ENCODE measurements at regions not wholly inside any gene's neighbourhood (a gene's known extent, or its start where the extent isn't known, plus 50 kb on each side); places are given as distances from the start of the nearest gene placed in this dataset.

DNA sequence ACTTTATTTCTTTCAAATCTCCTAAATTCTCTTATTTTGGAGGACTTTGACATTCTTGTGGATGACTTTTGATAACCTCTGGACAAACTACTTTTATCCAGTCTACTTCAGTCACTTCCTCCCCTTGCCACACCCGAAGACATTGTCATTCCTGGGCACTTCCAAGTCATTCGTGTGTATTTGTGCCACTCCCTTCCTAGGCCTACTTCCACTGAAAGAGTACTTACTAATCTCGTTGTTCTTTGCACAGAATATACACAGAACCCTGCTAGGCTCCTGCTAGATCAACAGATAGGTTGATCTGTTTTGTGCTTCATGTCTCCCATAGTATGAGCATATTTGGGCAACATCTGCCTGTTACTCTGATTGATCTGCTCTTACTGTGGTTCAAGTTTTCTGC is 355.4 kb downstream of the HGF start:
- H3K36me3 Mint-ChIP-seq: no peaks in the 10 kb centered on the region
- intact Hi-C loops (cut with micrococcal nuclease): no loop called here
- H3K9me3 Mint-ChIP-seq: peaks cover 0 to 18% (median 2%) of the 10 kb centered on the region in 11 donors
- no peak for ATAC-seq
- H3K27ac Mint-ChIP-seq: no peak overlapping the region
- ChIA-PET CTCF (no interaction called here), POLR2A (no interaction called here)
- no peaks in the 10 kb centered on the region for H3K4me1 Mint-ChIP-seq
- no peaks in the 10 kb centered on the region for H3K9me3 ChIP-seq (ENCODE audit: control insufficient read depth in 2 of 3, low read length in 3 of 3)
- no peaks in the 10 kb centered on the region for H3K27me3 Mint-ChIP-seq
- H3K4me1 ChIP-seq (ENCODE audit: control insufficient read depth in 2 of 2, insufficient read depth in 2 of 2, low read length in 2 of 2): no peaks in the 10 kb centered on the region
- no peak overlapping the region for H3K4me3 ChIP-seq (ENCODE audit: low read length)
- H3K27ac ChIP-seq (ENCODE audit: low read depth, low read length): no peak overlapping the region
- H3K36me3 ChIP-seq (ENCODE audit: control insufficient read depth in 2 of 3, insufficient read depth in 3 of 3, low read length in 3 of 3): no peaks in the 10 kb centered on the region
- DNase-seq: no peak
- H3K4me3 Mint-ChIP-seq: no peak overlapping the region
- no peaks in the 10 kb centered on the region for H3K27me3 ChIP-seq (ENCODE audit: control insufficient read depth in 2 of 2, insufficient read depth in 2 of 2, low read length in 2 of 2)

DNA sequence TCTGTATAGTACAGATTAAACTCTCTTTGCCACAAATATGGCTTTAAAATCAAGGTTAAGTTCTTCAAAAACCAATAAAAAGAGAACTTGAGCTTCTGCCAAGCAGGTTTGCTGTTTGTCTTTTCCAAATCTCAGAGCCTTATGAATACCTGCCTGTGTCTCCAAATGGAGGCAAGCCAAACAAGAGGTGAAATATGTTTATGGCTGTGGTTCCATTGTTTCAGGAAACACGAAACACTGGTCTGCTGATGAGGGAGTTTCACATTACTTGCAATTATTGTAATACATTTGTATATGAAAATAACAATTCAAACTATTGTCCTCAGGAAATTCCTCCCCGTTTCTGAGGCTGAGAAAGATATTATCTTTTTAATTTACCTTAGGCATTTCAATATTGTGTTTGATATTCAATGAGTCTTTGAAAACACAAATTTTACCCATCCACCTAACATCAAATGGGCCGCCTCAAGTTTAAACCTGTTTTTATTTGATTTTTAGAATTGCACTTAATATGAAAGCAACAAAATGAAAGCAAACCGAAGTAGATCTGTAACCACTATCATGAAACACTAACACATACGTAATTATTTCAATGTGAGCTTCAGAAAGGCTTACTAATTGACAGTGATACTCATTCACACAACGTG is 359.3 kb downstream of the HGF start:
- Histone ChIP-seq H3K4me1 (ENCODE audit: control insufficient read depth in 2 of 2, insufficient read depth in 2 of 2, low read length in 2 of 2) (no peaks in the 10 kb centered on the region), H3K4me3 (ENCODE audit: low read length) (no peak overlapping the region), H3K9me3 (ENCODE audit: control insufficient read depth in 2 of 3, low read length in 3 of 3) (no peaks in the 10 kb centered on the region), H3K36me3 (ENCODE audit: control insufficient read depth in 2 of 3, insufficient read depth in 3 of 3, low read length in 3 of 3) (no peaks in the 10 kb centered on the region), H3K27ac (ENCODE audit: low read depth, low read length) (no peak overlapping the region), H3K27me3 (ENCODE audit: control insufficient read depth in 2 of 2, insufficient read depth in 2 of 2, low read length in 2 of 2) (no peaks in the 10 kb centered on the region)
- Mint-ChIP-seq H3K27me3 (no peaks in the 10 kb centered on the region), H3K27ac (no peak overlapping the region), H3K36me3 (no peaks in the 10 kb centered on the region), H3K4me1 (no peaks in the 10 kb centered on the region), H3K4me3 (no peak overlapping the region), H3K9me3 (peaks cover 0 to 13% (median 2%) of the 10 kb centered on the region in 11 donors)
- DNase-seq (no peak), ATAC-seq (no peak)
- ChIA-PET CTCF (no interaction called here), POLR2A (no interaction called here)
- intact Hi-C loops (cut with micrococcal nuclease): no loop called here

DNA sequence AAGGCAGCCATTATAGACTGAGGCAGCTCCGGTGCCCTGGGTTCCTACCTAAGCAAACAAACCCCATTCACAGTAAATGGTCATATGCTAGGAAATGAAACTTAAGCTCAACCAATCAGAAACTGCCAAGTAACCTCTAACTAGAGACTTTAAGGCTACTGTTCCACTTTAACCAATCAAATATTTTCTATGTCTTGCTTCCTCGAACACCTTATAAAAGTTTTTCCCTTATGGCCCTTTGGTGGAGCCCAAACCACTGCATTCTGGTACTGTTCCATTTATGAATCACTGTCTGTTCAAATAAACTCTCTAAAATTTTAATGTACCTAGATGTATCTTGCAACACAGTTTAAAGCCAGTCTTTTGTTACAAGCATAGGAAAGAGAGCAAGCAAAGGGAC is 361.1 kb downstream of the HGF start:
- H3K4me3 ChIP-seq (ENCODE audit: low read length): no peak overlapping the region
- H3K36me3 Mint-ChIP-seq: no peaks in the 10 kb centered on the region
- no peaks in the 10 kb centered on the region for H3K27me3 ChIP-seq (ENCODE audit: control insufficient read depth in 2 of 2, insufficient read depth in 2 of 2, low read length in 2 of 2)
- intact Hi-C loops (cut with micrococcal nuclease): no loop called here
- H3K27me3 Mint-ChIP-seq: no peaks in the 10 kb centered on the region
- no peaks in the 10 kb centered on the region for H3K9me3 ChIP-seq (ENCODE audit: control insufficient read depth in 2 of 3, low read length in 3 of 3)
- ChIA-PET CTCF (no interaction called here), POLR2A (no interaction called here)
- no peak overlapping the region for H3K27ac Mint-ChIP-seq
- H3K36me3 ChIP-seq (ENCODE audit: control insufficient read depth in 2 of 3, insufficient read depth in 3 of 3, low read length in 3 of 3): no peaks in the 10 kb centered on the region
- no peak overlapping the region for H3K4me3 Mint-ChIP-seq
- H3K4me1 Mint-ChIP-seq: no peaks in the 10 kb centered on the region
- ATAC-seq: no peak
- peaks cover 0 to 13% (median 2%) of the 10 kb centered on the region in 11 donors for H3K9me3 Mint-ChIP-seq
- H3K27ac ChIP-seq (ENCODE audit: low read depth, low read length): no peak overlapping the region
- H3K4me1 ChIP-seq (ENCODE audit: control insufficient read depth in 2 of 2, insufficient read depth in 2 of 2, low read length in 2 of 2): no peaks in the 10 kb centered on the region
- DNase-seq: no peak

DNA sequence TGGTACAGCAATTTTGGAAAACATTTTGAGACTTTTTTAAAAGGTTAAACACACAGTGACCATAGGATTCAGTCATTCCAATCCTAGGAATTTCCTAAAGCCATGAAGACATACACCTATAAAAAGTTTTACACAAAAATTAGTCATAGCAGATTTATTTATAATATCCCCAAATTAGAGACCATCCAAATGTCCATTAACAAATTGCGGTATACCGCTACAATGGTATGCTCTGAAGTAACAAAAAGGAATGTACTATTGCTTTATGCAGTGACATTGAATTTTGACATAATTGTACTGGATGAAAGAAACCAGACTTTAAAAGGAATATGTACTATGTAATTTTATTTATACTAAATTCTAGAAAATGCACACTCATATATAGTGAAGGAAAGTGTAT is 362.8 kb downstream of the HGF start:
- Mint-ChIP-seq H3K4me3 (no peak overlapping the region), H3K27me3 (no peaks in the 10 kb centered on the region), H3K4me1 (no peaks in the 10 kb centered on the region), H3K27ac (no peak overlapping the region), H3K9me3 (peaks cover 0 to 13% (median 1%) of the 10 kb centered on the region in 11 donors), H3K36me3 (no peaks in the 10 kb centered on the region)
- ATAC-seq (no peak), DNase-seq (no peak)
- no peak overlapping the region for H3K4me3 ChIP-seq (ENCODE audit: low read length)
- H3K27me3 ChIP-seq (ENCODE audit: control insufficient read depth in 2 of 2, insufficient read depth in 2 of 2, low read length in 2 of 2): no peaks in the 10 kb centered on the region
- H3K4me1 ChIP-seq (ENCODE audit: control insufficient read depth in 2 of 2, insufficient read depth in 2 of 2, low read length in 2 of 2): no peaks in the 10 kb centered on the region
- POLR2A ChIA-PET: no interaction called here
- CTCF ChIA-PET: no interaction called here
- no peak overlapping the region for H3K27ac ChIP-seq (ENCODE audit: low read depth, low read length)
- H3K36me3 ChIP-seq (ENCODE audit: control insufficient read depth in 2 of 3, insufficient read depth in 3 of 3, low read length in 3 of 3): no peaks in the 10 kb centered on the region
- intact Hi-C loops (cut with micrococcal nuclease): no loop called here
- H3K9me3 ChIP-seq (ENCODE audit: control insufficient read depth in 2 of 3, low read length in 3 of 3): no peaks in the 10 kb centered on the region

DNA sequence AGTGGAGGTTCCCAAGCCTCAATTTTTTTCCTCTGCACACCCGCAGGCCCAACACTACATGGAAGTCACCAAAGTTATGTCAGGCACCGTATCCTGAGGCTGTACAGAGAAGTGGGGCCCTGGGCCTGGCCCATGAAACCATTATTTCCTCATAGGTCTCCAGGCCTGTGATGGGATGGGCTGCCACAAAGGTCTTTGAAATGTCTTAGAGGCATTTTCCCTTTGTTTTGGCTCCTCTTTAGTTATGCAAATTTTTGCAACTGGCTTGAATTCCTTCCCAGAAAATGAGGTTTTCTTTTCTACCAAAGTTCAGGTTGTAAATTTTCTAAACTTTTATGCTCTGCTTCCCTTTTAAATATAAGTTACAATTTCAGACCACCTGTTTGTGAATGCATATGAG is 365.2 kb downstream of the HGF start:
- H3K36me3 ChIP-seq (ENCODE audit: control insufficient read depth in 2 of 3, insufficient read depth in 3 of 3, low read length in 3 of 3): no peaks in the 10 kb centered on the region
- no peak overlapping the region for H3K4me3 Mint-ChIP-seq
- peaks cover 0 to 13% (median 0%) of the 10 kb centered on the region in 11 donors for H3K9me3 Mint-ChIP-seq
- ChIA-PET POLR2A (no interaction called here), CTCF (no interaction called here)
- no peaks in the 10 kb centered on the region for H3K4me1 Mint-ChIP-seq
- H3K27me3 ChIP-seq (ENCODE audit: control insufficient read depth in 2 of 2, insufficient read depth in 2 of 2, low read length in 2 of 2): no peaks in the 10 kb centered on the region
- intact Hi-C loops (cut with micrococcal nuclease): no loop called here
- H3K4me1 ChIP-seq (ENCODE audit: control insufficient read depth in 2 of 2, insufficient read depth in 2 of 2, low read length in 2 of 2): no peaks in the 10 kb centered on the region
- H3K4me3 ChIP-seq (ENCODE audit: low read length): no peak overlapping the region
- no peak for DNase-seq
- no peaks in the 10 kb centered on the region for H3K27me3 Mint-ChIP-seq
- H3K36me3 Mint-ChIP-seq: no peaks in the 10 kb centered on the region
- H3K9me3 ChIP-seq (ENCODE audit: control insufficient read depth in 2 of 3, low read length in 3 of 3): no peaks in the 10 kb centered on the region
- no peak for ATAC-seq
- H3K27ac Mint-ChIP-seq: no peak overlapping the region
- no peak overlapping the region for H3K27ac ChIP-seq (ENCODE audit: low read depth, low read length)

DNA sequence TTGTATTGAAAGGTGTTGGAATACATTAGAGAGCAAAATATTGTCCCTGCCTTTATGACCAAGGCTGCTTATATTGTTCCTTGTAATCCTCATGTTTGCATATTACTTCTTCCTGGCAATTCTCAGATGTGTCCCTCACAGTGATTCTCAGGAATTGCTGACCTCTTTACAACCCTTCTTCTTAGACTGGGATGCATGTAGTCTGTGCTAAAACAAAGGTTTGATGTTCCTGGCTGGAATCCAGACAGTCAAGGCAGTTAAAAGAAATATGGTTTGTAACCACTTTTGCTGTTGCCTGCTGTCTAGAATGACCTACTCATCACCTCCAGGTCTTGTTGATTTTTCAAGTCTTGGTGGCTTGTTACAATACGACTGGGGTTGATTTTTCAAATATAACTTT is 367.6 kb downstream of the HGF start:
- H3K9me3 Mint-ChIP-seq: peaks cover 0 to 9% (median 0%) of the 10 kb centered on the region in 11 donors
- CTCF ChIA-PET: no interaction called here
- H3K27me3 Mint-ChIP-seq: no peaks in the 10 kb centered on the region
- Histone ChIP-seq H3K4me1 (ENCODE audit: control insufficient read depth in 2 of 2, insufficient read depth in 2 of 2, low read length in 2 of 2) (no peaks in the 10 kb centered on the region), H3K4me3 (ENCODE audit: low read length) (no peak overlapping the region), H3K9me3 (ENCODE audit: control insufficient read depth in 2 of 3, low read length in 3 of 3) (no peaks in the 10 kb centered on the region), H3K36me3 (ENCODE audit: control insufficient read depth in 2 of 3, insufficient read depth in 3 of 3, low read length in 3 of 3) (no peaks in the 10 kb centered on the region), H3K27me3 (ENCODE audit: control insufficient read depth in 2 of 2, insufficient read depth in 2 of 2, low read length in 2 of 2) (no peaks in the 10 kb centered on the region), H3K27ac (ENCODE audit: low read depth, low read length) (no peak overlapping the region)
- no peaks in the 10 kb centered on the region for H3K4me1 Mint-ChIP-seq
- ATAC-seq (no peak), DNase-seq (no peak)
- H3K36me3 Mint-ChIP-seq: no peaks in the 10 kb centered on the region
- H3K27ac Mint-ChIP-seq: no peak overlapping the region
- H3K4me3 Mint-ChIP-seq: no peak overlapping the region
- intact Hi-C loops (cut with micrococcal nuclease): no loop called here
- POLR2A ChIA-PET: no interaction called here

DNA sequence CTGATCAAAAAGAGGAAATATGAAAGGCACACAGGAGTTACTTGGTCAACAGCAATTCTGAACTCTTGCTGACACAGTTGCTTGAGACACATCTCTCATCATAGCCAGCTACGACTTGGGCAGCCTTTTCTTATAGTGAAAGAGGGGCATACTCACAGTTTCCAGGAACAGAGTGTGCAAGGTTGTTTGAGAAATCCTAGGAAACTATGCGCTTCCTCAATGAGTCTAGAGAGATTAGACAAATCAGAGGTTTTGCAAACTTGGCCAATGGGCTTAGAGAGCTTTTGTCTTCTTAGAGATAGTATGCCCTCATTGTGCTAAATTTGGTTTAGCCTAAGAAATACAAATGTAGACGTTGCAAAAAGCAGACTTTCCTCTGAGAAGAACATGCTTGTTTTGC is 370.4 kb downstream of the HGF start:
- no peaks in the 10 kb centered on the region for H3K27me3 Mint-ChIP-seq
- H3K4me1 Mint-ChIP-seq: no peaks in the 10 kb centered on the region
- CTCF ChIA-PET: no interaction called here

More for the DNA sequence above, 370.4 kb downstream of the HGF start:
- Histone ChIP-seq H3K4me3 (ENCODE audit: low read length) (no peak overlapping the region), H3K9me3 (ENCODE audit: control insufficient read depth in 2 of 3, low read length in 3 of 3) (no peaks in the 10 kb centered on the region), H3K27ac (ENCODE audit: low read depth, low read length) (no peak overlapping the region), H3K4me1 (ENCODE audit: control insufficient read depth in 2 of 2, insufficient read depth in 2 of 2, low read length in 2 of 2) (no peaks in the 10 kb centered on the region), H3K36me3 (ENCODE audit: control insufficient read depth in 2 of 3, insufficient read depth in 3 of 3, low read length in 3 of 3) (no peaks in the 10 kb centered on the region), H3K27me3 (ENCODE audit: control insufficient read depth in 2 of 2, insufficient read depth in 2 of 2, low read length in 2 of 2) (no peaks in the 10 kb centered on the region)
- POLR2A ChIA-PET: no interaction called here
- no peaks in the 10 kb centered on the region for H3K36me3 Mint-ChIP-seq
- DNase-seq (no peak), ATAC-seq (no peak)
- intact Hi-C loops (cut with micrococcal nuclease): no loop called here
- no peak overlapping the region for H3K27ac Mint-ChIP-seq
- peaks cover 0 to 3% (median 0%) of the 10 kb centered on the region in 11 donors for H3K9me3 Mint-ChIP-seq
- H3K4me3 Mint-ChIP-seq: no peak overlapping the region

Data from naive thymus-derived CD4-positive, alpha-beta T cell (primary cell).